ENCODE measurements at regions not wholly inside any gene's neighbourhood (a gene's known extent, or its start where the extent isn't known, plus 50 kb on each side); places are given as distances from the start of the nearest gene placed in this dataset.

GRCh38 chr4:152247271-152247975 lies 288.5 kb downstream of the FBXW7 start:
- DNase-seq (ENCODE audit: low read depth) = no peak
- H3K4me3 ChIP-seq (ENCODE audit: low read length) = no peak overlapping the region
- TF ChIP-seq CTCF (IDR thresholded peaks at IDR 0.05; ENCODE audit: insufficient read depth, low read depth, low read length, missing control alignments) = no peak

GRCh38 chr4:152246659-152247058 lies 289.2 kb downstream of the FBXW7 start:
- no peak for DNase-seq (ENCODE audit: low read depth)
- H3K4me3 ChIP-seq (ENCODE audit: low read length) = no peak overlapping the region
- no peak for TF ChIP-seq CTCF (IDR thresholded peaks at IDR 0.05; ENCODE audit: insufficient read depth, low read depth, low read length, missing control alignments)

GRCh38 chr4:152245680-152246079 lies 290.2 kb downstream of the FBXW7 start:
- H3K4me3 ChIP-seq (ENCODE audit: low read length) = no peak overlapping the region
- TF ChIP-seq CTCF (IDR thresholded peaks at IDR 0.05; ENCODE audit: insufficient read depth, low read depth, low read length, missing control alignments) = no peak
- DNase-seq (ENCODE audit: low read depth) = no peak

GRCh38 chr4:152244659-152245058 lies 291.2 kb downstream of the FBXW7 start:
- TF ChIP-seq CTCF (IDR thresholded peaks at IDR 0.05; ENCODE audit: insufficient read depth, low read depth, low read length, missing control alignments) = no peak
- no peak for DNase-seq (ENCODE audit: low read depth)
- no peak overlapping the region for H3K4me3 ChIP-seq (ENCODE audit: low read length)

- no peak overlapping the region for H3K4me3 ChIP-seq (ENCODE audit: low read length)
- TF ChIP-seq CTCF (IDR thresholded peaks at IDR 0.05; ENCODE audit: insufficient read depth, low read depth, low read length, missing control alignments) = no peak
- no peak for DNase-seq (ENCODE audit: low read depth)
Measured at GRCh38 chr4:152243896-152244595, 291.8 kb downstream of the FBXW7 start.

- no peak for DNase-seq (ENCODE audit: low read depth)
- H3K4me3 ChIP-seq (ENCODE audit: low read length) = no peak overlapping the region
- no peak for TF ChIP-seq CTCF (IDR thresholded peaks at IDR 0.05; ENCODE audit: insufficient read depth, low read depth, low read length, missing control alignments)
Measured at GRCh38 chr4:152243206-152243605, 292.7 kb downstream of the FBXW7 start.

Measured in epithelial cell of esophagus (primary cell).